HFFc6 (cell line): ENCODE measurements at regions not wholly inside any gene's neighbourhood (a gene's known extent, or its start where the extent isn't known, plus 50 kb on each side); places are given as distances from the start of the nearest gene placed in this dataset.

Experiments used
- DNase-seq: peaks from one replicate; pipeline ENCODE4 v3.0.0-alpha.2; 2018
- H3K27ac Mint-ChIP-seq: 2 replicates; pipeline ENCODE4 v1.8.0; 2020; ENCODE audit warnings: mild to moderate bottlenecking, mixed read lengths
- H3K27me3 Mint-ChIP-seq: 2 replicates; pipeline ENCODE4 v1.8.0; 2021; ENCODE audit warnings: mild to moderate bottlenecking, moderate library complexity, mixed read lengths; ENCODE audit not compliant: insufficient read depth
- H3K36me3 Mint-ChIP-seq: 2 replicates; pipeline ENCODE4 v1.8.0; 2021; ENCODE audit warnings: low read depth, mixed read lengths
- H3K4me1 Mint-ChIP-seq: 2 replicates; pipeline ENCODE4 v1.8.0; 2020; ENCODE audit warnings: low read depth, mixed read lengths
- H3K4me3 Mint-ChIP-seq: 2 replicates; pipeline ENCODE4 v1.8.0; 2020; ENCODE audit warnings: mild to moderate bottlenecking, moderate library complexity, mixed read lengths
- H3K9me3 Mint-ChIP-seq: 2 replicates; pipeline ENCODE4 v1.8.0; 2020; ENCODE audit warnings: mild to moderate bottlenecking, mixed read lengths
- TF ChIP-seq, protein P1 (sequence below): fragments of 200-600 bp; sonication (generic); IDR thresholded peaks from 2 replicates; pipeline ENCODE4 v1.5.0; 2021; ENCODE audit warnings: antibody characterized with exemption, mild to moderate bottlenecking

GRCh38 chr12:89165703-89166102 lies 186.6 kb downstream of the DUSP6 start:
- Mint-ChIP-seq H3K4me3 (no peak overlapping the region), H3K36me3 (no peaks in the 10 kb centered on the region), H3K27ac (no peak overlapping the region), H3K27me3 (peaks cover 2% of the 10 kb centered on the region; the same call in 1 of the 2 replicates), H3K4me1 (peaks cover 12% of the 10 kb centered on the region), H3K9me3 (no peaks in the 10 kb centered on the region)
- TF ChIP-seq, protein P1, sequence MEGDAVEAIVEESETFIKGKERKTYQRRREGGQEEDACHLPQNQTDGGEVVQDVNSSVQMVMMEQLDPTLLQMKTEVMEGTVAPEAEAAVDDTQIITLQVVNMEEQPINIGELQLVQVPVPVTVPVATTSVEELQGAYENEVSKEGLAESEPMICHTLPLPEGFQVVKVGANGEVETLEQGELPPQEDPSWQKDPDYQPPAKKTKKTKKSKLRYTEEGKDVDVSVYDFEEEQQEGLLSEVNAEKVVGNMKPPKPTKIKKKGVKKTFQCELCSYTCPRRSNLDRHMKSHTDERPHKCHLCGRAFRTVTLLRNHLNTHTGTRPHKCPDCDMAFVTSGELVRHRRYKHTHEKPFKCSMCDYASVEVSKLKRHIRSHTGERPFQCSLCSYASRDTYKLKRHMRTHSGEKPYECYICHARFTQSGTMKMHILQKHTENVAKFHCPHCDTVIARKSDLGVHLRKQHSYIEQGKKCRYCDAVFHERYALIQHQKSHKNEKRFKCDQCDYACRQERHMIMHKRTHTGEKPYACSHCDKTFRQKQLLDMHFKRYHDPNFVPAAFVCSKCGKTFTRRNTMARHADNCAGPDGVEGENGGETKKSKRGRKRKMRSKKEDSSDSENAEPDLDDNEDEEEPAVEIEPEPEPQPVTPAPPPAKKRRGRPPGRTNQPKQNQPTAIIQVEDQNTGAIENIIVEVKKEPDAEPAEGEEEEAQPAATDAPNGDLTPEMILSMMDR: no peak
- DNase-seq: no peak

- H3K27me3 Mint-ChIP-seq: peaks cover 2% of the 10 kb centered on the region; the same call in 1 of the 2 replicates
- no peak for DNase-seq
- no peak overlapping the region for H3K27ac Mint-ChIP-seq
- H3K4me1 Mint-ChIP-seq: peaks cover 12% of the 10 kb centered on the region
- no peaks in the 10 kb centered on the region for H3K36me3 Mint-ChIP-seq
- no peak overlapping the region for H3K4me3 Mint-ChIP-seq
- H3K9me3 Mint-ChIP-seq: no peaks in the 10 kb centered on the region
- TF ChIP-seq, protein P1: no peak
These were observed 188.4 kb downstream of the DUSP6 start for GRCh38 chr12:89163918-89164317.

GRCh38 chr12:89162589-89163261 lies 189.6 kb downstream of the DUSP6 start:
- H3K9me3 Mint-ChIP-seq: no peaks in the 10 kb centered on the region
- peaks cover 24% of the 10 kb centered on the region for H3K4me1 Mint-ChIP-seq
- no peak overlapping the region for H3K27ac Mint-ChIP-seq
- DNase-seq: peak; percentile 99
- peaks cover 2% of the 10 kb centered on the region; the same call in 1 of the 2 replicates for H3K27me3 Mint-ChIP-seq
- TF ChIP-seq, protein P1: no peak
- H3K4me3 Mint-ChIP-seq: no peak overlapping the region
- H3K36me3 Mint-ChIP-seq: no peaks in the 10 kb centered on the region

DNA sequence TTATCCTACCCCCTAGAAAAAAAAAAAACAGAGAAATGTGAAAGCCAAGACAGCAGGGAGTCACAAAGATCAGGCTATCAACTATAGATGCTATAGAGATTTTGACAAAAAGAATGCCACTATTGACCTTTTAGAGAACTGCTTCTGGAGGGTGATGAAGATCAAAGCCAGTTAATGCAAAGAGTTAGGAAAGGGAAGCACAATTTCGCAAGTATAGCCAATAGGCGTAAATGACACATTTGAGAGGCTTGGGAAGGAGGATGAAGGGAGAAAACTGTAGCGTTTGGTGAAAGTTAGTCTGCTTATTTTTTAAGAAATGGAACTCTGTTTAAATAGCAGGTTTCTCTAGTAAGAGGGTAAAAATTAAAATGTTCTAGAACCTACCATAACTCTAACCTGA lies 190.7 kb downstream of the DUSP6 start:
- Mint-ChIP-seq H3K36me3 (no peaks in the 10 kb centered on the region), H3K27me3 (peaks cover 2% of the 10 kb centered on the region; the same call in 1 of the 2 replicates), H3K27ac (no peak overlapping the region), H3K9me3 (no peaks in the 10 kb centered on the region), H3K4me1 (peaks cover 32% of the 10 kb centered on the region), H3K4me3 (no peak overlapping the region)
- no peak for DNase-seq
- TF ChIP-seq, protein P1: no peak

- Mint-ChIP-seq H3K4me1 (peaks cover 37% of the 10 kb centered on the region), H3K36me3 (no peaks in the 10 kb centered on the region), H3K27me3 (peaks cover 2% of the 10 kb centered on the region; the same call in 1 of the 2 replicates), H3K27ac (no peak overlapping the region), H3K4me3 (no peak overlapping the region), H3K9me3 (no peaks in the 10 kb centered on the region)
- peak; percentile 88 for DNase-seq
- TF ChIP-seq, protein P1: no peak
These were observed 191.6 kb downstream of the DUSP6 start for GRCh38 chr12:89160716-89161123.
